Left cardiac atrium (tissue), 4 donors: ENCODE measurements at regions not wholly inside any gene's neighbourhood (a gene's known extent, or its start where the extent isn't known, plus 50 kb on each side); places are given as distances from the start of the nearest gene placed in this dataset.
A peak's percentile ranks its signal among the peaks of the same experiment; 100 is the strongest.
"Not testable (repeated sequence)": the region's sequence is repeated elsewhere in the genome, so short reads cannot be mapped to it uniquely, and the experiment has no call there.

Experiments
- ATAC-seq, 2 donors: fragments of 200-7000 bp; cut with Tn5 transposase; one replicate each; pipeline ENCODE4 v1.9.1; 2020; ENCODE audit warnings: mild to moderate bottlenecking in 2 of 2, moderate library complexity in 2 of 2
- DNase-seq: peaks from one replicate; pipeline ENCODE4 v3.0.0-alpha.2; 2020
- intact Hi-C, 2 donors: fragments of 100-400 bp; cut with DNase I; formaldehyde crosslinking; loops; one replicate each; pipeline versions ENCODE4 v1.14.1 to v1.15.1; 2022 to 2023
- donor health status: DM: no; HTN: yes; CAD: no.
- donor health status: DM: no; HTN: yes; CAD: no; lungs with severe emphysema.
- donor health status: DM: yes; HTN: yes; CAD: no.
- donor health status: Dilated cardiomyopathy.

DNA sequence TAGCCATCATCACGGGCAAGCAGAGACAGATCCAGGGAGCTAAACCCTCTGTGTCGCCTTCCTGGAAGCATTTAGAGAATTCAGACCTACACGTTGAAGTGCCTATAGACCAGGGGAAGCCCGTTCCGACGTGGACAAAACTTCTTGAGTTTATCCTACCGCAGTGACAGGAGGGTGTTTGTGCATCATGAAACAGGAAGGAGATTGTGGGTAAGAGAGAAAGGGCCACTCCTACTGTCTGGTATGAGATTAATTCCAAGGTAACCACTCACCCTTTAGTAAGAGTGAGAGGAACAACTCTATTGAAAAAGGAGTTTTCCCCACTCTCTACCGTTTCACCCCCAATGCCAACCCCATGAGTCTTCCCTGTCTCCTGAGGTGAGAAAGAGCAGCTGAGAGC lies 133.7 kb downstream of the TFAP2C start:
- intact Hi-C loops = no loop called here
- DNase-seq (no peak), ATAC-seq (no peak)

DNA sequence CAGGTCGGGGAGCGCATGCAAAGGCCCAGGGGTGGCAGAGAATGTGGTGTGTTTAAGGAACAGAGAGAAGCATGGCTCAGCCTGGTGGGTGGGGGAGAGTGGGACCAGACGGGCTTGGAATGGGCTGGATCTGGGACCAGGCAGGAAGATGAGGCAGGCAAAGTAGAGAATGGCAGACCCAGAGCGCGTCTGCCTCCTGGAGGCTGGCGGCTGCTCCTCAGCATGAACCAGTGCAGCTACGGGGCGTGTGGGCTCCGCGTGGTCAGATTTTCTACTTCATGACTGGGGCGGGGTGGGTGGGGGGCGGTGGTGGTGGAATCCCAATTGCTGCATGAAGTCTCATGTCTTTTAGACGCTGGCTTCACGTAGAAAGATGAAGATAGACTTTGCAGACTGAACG lies 135.6 kb downstream of the TFAP2C start:
- no peak for ATAC-seq
- no peak for DNase-seq
- intact Hi-C loops = no loop called here

DNA sequence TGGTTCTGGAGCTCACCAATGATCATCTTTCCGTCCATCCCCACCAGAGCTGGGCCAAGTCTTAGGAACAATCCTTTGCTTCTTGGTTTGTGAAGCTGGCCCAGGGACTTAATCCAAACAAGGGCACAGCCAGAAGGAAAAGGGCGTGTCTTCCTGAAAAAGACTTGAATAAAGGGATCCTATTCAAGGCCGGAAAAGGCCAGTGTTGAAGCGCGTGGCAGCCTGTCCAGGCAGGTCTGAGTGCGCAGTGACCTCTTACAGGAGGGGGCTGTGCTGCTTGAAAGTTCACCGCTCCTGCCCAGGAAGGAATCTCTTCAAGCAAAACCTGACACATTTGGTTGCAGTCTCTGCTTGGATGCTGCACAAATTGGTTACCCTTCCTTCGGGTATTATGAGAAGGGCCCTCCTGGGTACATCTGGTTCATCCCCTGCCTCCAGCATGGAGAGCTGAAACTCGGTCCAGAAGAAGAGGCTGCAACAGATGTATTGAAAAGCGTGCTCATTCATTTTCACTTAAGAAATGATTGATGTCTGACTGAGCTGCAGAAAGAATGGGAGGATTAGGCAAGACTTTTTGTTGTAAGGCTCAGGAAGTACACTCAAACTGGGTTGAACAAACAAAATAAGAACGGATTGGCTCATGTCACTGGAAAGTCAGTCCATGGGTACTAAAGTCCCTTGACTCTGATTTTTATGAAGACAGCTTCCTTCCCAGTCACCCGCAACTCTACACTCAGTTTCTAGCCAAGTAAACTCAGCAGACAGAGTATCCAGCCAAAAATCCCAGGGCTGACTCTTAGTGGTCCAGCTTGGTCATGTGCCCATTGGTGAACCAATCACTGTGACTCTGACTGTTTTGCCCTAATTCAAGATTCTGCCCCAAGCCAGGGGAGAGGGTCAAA lies 136.3 kb downstream of the TFAP2C start:
- intact Hi-C loops = no loop called here
- DNase-seq = no peak
- ATAC-seq = no peak

DNA sequence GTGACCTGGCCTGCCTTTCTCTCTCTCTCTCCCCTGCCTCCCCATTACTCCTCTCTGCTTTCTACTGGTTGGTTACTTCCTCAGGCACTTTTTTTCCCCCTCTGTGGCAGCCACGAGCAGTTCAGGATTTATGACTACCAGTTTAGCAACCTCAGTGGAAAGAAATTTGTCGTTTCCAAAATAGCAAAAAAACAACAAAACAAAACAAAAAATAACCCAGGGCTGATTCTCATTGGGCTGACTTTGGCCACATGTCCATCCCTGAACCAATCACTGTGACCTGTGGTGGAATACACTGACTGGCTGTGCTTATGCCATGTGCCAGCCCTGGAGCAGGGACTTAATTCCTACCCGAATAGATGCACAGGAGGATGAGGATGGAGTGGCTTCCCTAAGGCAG lies 137.4 kb downstream of the TFAP2C start:
- DNase-seq (no peak), ATAC-seq (no peak)
- intact Hi-C loops = no loop called here

DNA sequence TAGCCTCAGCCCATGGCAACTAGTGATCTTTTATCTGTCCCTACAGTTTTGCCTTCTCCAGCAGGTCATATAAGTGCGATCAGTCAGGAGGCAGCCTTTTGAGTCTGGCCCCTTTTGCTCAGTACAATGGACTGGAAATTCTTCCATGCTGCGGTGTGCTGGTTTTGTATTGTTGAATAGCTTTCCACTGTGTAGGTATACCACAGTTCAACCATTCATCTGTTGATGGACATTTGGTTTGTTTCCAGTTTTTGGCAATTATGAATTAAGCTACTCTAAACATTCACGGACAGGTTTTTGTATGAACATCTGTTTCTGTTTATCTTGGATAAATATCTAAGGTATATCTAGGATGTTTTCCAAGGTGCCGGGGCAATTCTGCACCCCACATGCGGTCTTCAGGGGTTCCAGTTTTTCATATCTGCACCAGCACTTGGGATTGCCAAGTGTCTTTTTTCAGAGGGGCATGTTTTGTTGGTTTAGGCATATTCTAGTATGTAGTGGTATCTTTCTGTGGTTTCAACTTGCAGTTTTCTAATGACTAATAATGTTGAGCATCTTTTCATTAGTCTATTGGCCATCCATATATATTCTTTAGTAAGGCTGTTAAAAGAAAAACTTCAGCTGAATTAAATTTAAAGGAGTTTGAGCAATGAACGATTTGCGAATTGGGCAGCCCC lies 141.0 kb downstream of the TFAP2C start:
- DNase-seq (no peak), ATAC-seq (no peak)
- intact Hi-C loops = no loop called here

DNA sequence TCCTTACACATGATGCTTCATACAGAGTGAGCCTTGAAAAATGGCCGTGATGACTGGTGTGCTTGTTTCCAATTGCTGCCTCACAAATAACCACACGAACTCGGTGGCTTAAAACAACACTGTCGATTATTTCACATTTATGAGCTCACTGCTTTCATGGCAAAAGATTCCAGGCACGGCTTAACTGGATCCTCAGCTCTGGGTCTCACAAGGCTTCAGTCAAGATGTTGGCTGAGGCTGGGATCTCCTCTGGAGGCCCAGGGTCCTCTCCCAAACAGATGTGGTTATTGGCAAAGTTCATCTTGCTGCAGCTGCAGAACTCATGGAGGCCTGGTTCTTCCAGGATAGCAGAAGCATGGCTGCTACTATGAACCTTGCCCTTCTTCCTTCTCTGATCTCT lies 144.6 kb downstream of the TFAP2C start:
- intact Hi-C loops = no loop called here
- no peak for ATAC-seq

DNA sequence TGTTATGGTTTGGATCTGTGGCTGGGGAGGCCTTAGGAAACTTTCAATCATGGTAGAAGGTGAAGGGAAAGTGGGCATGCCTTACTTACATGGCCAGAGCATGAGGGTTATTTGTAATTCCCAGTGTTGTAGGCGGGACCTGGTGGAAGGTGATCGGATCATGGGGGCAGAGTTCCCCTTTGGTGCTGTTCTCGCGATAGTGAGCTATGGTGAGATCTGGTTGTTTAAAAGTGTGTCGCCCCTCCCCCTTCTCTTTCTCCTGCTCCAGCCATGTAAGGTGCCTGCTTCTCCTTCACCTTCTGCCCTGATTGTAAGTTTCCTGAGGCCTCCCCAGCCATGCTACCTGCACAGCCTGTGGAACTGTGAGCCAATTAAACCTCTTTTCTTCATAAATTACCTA lies 145.8 kb downstream of the TFAP2C start:
- DNase-seq (no peak), ATAC-seq (no peak)
- intact Hi-C loops = no loop called here

More for the DNA sequence above, 144.6 kb downstream of the TFAP2C start:
- DNase-seq = no peak

DNA sequence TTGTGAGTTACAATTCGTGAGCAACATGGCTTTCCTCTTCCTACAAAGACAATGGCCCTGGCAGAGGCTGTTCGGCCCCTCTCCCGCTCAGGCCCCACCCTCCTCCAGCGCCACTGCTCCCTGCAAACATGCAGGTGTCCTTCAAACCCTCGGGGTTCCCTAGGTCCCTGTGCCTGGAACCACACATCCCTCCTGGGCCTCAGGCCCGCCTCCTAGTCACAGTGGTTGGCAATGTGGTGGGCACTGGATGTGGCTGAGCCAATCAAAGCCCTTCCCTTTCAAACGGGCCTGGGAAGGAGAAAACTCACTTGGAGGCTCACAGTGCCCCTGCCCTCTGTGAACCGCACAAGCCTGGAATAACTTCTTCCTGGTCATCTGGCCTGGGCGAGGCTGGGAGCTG lies 147.2 kb downstream of the TFAP2C start:
- ATAC-seq = no peak
- no peak for DNase-seq
- intact Hi-C loops = no loop called here

DNA sequence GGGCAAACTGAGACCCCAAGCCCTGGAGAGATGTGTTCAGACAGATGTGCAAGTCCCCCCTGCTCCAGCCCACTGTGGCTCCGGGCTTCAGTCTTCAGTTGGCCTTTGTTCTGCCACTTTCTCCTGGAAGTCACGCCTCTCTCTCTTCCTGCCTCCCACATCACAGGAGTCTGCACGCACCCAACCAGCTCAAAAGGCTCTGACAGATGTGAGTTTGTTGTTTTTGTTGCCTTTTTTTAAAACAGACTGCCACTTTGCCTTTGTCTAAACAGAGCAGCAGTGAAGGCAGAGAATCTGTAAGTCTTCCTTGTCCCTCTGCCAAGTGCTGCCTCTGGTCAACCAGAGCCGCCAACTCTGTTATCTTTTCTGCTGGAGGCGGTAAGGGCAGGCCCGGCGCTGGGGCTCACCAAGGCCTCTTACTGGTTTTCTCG lies 149.7 kb downstream of the TFAP2C start:
- DNase-seq (peak; percentile 39), ATAC-seq (peak; percentile 50 to 70)
- intact Hi-C loops = no loop called here

DNA sequence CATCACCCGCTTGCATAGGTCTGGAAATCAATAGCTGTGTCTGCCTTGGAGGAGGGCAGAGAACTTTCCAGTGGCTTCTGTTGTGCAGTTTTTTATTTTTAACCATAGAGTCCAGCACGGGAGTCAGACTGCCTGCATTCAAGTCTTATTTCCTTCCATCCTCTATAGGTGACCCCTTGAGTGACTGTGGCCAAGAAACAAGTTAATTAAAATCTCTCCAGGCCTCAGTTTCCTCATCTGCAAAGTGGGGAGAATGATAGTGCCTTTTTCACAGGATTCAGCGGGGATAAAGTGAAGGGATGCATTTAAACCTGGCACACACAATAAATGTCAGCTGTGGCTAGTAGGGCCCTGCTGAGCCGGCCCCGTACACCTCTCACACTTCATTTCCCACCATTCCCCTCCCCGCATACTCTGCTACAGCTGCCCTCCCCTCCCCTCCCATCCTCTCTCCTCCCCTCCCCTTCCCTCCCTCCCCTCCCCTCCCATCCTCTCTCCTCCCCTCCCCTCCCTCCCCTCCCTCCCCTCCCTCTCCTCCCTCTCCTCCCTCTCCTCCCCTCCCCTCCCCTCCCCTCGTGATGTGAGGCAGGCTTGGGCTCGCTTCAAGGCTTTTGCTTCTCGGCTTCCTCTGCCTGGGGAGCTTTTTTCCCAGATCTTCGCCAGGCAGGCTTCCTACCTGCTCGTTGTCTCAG lies 150.5 kb downstream of the TFAP2C start:
- DNase-seq = no peak
- intact Hi-C loops = no loop called here

DNA sequence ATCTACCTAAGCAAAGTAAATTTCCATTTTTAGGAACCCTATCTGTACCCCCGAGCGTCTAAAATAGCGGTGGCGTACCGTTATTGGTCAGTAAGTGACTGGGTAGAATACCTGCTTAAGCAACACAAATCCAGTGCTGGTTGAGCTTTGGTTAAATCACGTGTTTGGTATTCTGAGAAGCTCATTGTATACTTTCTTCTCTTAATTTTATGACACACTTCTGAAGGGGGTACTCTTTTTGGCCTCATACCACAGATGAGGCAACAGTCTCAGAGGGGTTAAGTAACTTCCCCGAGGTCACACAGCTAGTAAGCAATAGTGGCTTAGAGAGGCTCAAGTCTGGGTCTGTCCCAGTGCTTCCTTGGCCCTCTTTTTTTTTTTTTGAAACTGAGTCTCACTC lies 151.2 kb downstream of the TFAP2C start:
- intact Hi-C loops = no loop called here
- DNase-seq (no peak), ATAC-seq (no peak)

More for the DNA sequence above, 150.5 kb downstream of the TFAP2C start:
- ATAC-seq = no peak

DNA sequence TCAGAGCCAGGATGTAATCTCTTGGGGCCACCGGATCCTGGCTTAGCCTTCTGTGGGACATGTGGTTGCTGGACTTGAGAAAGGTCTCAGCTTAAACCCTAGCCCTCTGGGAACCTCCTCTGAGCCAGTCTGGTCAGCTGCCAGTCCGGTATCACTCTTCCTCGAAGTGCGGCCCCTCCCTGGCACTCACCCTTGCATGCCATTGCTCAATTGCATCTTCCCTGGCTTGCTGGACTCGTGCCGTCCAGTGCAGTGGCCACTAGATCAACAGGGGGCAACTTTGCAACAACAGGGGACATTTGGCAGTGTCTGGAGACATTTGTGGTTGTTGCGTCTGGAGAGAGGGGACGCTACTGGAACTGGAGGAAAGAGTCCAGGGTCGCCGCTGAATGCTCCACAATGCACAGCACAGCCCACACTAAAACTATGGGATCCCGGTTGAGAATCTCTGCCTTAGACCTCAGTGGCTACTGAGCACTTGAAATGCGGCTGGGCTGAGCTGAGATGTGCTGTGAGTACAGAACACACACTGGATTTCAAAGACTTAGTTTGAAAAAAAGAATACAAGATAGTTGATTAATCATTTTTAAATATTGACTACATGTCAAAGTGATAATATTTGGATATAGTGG lies 152.1 kb downstream of the TFAP2C start:
- ATAC-seq (peak; percentile 63 to 87), DNase-seq (peak; percentile 30)
- intact Hi-C loops = no loop called here

DNA sequence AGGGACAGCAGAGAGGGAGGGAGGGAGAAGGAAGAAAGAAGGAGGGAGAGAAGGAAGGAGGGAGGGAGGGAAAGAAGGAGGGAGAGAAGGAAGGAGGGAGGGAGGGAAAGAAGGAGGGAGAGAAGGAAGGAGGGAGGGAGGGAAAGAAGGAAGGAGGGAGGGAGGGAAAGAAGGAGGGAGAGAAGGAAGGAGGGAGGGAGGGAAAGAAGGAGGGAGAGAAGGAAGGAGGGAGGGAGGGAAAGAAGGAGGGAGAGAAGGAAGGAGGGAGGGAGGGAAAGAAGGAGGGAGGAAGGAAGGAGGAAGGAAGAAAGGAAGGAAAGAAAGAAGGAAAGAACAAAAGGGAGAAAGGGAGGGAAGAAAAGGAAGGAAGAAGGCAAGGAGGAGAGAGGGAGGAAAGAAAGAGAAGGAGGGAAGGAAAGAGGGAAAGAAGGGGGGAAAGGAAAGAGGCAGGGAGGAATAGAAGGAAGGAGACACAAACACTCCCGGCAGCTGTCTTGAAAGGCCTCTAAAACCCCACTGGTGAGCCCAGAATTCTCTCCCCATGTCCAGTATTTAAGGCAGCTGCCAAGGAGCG lies 153.0 kb downstream of the TFAP2C start:
- intact Hi-C loops, DNase-seq, ATAC-seq: not testable (repeated sequence)

DNA sequence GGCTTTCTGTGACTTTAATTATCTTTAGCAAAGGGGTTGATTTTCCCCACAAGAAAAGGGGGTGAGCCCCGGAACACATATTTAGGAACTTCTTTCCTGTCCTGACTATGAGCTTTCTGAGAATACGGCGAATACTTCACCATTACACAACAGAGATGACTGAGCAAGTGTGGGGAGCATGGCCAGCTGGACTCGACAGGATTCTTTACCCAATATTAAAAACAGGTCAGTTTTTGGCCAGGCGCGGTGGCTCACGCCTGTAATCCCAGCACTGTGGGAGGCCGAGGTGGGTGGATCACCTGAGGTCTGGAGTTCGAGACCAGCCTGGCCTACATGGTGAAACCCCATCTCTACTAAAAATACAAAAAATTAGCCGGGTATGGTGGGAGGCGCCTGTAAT lies 153.7 kb downstream of the TFAP2C start:
- intact Hi-C loops, ATAC-seq, DNase-seq: not testable (repeated sequence)

DNA sequence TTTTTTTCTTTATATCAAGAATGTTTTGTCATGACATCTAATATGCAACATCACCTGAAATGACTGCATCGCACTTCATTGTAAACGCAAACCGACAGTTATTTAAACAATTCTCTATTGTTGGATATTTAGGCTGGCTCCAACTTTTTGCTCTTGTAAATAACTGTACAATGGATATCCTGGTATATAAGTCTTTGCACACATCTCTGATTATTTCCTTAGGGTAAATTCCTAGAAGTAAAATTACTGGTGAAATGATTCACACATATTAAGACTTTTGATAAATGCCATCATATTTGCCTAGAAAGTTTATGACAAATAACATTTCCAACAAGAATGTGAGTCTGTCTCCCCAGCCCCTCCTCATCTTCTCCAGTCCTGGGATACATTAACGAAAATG lies 154.7 kb downstream of the TFAP2C start:
- no peak for DNase-seq
- intact Hi-C loops = no loop called here
- no peak for ATAC-seq

DNA sequence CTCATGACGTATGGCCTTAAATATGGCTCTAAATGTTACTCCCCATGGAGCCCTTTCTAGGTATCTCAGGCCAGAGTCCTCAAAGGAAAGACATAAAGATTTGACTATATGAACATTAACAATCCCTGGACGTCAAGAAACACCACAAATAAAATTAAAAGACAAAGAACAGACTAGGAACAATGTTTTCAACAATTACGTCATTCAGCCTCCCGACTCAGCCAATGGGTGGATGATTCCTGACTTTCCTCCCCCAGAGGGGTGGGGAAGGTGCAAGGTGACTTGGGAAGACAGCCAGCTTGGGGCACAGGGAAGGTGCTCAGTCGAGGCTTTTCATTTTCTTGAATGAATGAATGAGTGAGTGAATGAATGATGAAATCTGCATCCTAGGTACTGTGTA lies 157.4 kb downstream of the TFAP2C start:
- intact Hi-C loops = no loop called here
- no peak for DNase-seq
- no peak for ATAC-seq

DNA sequence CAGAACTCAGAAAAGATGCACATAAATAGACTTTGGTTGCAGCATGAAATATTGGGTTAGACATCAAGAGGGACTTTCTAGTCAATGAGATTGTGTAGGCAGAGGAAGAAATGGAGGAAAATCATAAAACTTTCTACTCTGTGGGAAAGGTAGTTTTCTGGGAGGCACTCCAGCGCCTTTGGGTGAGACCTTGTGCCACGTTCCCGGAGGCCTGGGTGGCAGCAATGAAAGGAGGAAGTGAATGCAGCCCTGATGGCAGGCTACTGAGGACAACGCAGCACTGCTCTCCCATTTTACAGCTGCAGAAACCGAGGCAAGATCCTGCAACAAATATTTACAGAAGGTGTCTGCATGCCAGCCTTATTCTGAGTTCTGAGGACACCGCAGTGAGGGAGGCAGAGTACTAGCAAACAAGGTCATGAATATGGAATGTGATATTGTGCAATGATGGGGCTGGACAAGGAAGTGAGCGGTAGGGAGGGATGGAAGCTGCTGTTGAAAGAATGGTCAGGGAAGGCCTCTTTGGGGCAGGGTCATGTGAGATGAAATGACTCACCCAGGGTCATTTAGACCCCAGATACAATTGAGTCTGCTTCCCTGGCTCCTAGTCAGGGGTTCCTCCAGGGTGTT lies 159.1 kb downstream of the TFAP2C start:
- intact Hi-C loops = no loop called here
- ATAC-seq = peak in 1 of 2 donors; percentile 96
- no peak for DNase-seq

DNA sequence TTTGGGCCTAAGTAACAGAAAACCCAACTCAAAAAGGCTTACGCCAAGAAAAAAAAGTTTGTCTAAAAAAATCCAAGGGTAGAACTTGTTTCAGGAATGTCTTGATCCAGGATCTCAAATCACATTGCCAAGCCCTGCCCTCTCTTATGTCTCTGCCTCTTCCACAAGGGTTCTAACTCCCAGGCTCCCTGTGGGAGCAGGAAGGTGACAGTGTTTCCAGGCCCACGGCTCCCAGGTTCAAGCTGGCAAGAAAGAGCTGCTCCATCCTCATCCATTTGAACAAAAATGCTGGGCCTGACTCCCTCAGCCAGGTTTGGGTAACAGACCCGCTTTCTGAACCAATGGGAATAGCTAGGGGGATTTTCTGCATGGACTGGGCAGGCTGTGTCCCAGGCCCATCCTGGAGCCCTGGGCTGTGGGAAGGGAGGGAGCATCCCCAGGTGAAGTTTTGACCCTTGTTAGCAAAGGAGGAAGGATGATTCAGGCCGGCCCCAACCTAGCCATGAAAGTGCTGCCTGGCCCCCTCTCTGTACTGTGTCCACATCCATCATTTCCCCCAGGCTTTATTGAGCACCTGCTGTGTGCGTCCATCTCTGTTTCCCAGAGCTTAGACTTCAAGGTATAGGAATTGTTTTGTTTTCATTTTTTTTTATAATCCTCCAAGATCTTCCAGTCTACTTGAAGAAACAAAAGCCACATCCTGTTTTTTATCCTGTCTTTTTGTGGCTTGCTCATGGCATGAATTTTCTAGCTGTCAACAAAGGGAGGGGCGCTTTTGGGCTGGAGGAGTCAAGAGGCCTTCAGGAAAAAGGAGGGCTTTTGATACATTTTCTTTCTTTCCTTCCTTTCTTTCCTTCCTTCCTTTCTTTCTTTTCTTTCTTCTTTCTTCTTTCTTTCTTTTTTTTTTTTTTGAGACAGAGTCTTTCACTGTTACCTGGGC lies 159.8 kb downstream of the TFAP2C start:
- no peak for ATAC-seq
- no peak for DNase-seq
- intact Hi-C loops = no loop called here
